ENCODE measurements at regions not wholly inside any gene's neighbourhood (a gene's known extent, or its start where the extent isn't known, plus 50 kb on each side); places are given as distances from the start of the nearest gene placed in this dataset.

DNA sequence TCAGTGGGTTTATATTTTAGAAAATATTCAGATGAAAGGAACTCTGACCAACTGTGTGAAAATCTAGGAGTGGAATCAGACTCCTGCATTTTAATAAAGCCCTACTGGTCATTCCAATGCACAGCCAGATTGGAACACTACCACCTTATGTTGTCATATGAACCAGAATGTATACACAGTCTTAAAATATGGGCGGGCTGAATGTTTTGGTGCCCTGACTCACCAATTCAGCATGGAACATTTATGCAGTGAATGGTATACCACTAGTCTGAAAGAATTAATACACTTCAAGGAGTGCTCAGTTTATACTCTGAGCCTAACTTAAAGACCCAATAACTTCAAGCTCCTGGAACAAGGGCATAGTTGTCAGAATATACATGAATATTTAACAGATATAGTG is 280.9 kb upstream of the TCF4 start:
- Mint-ChIP-seq H3K9me3 (ENCODE audit: low read depth) (no peaks in the 10 kb centered on the region), H3K36me3 (ENCODE audit: low read depth) (no peaks in the 10 kb centered on the region), H3K4me1 (ENCODE audit: low read depth) (peaks cover 32% of the 10 kb centered on the region), H3K27ac (ENCODE audit: unreplicated experiment) (peak overlapping the region; percentile 1), H3K4me3 (ENCODE audit: unreplicated experiment) (no peak overlapping the region), H3K27me3 (ENCODE audit: low read depth) (no peaks in the 10 kb centered on the region)
- DNase-seq (ENCODE audit: low spot score): no peak
- TF ChIP-seq, protein P1, sequence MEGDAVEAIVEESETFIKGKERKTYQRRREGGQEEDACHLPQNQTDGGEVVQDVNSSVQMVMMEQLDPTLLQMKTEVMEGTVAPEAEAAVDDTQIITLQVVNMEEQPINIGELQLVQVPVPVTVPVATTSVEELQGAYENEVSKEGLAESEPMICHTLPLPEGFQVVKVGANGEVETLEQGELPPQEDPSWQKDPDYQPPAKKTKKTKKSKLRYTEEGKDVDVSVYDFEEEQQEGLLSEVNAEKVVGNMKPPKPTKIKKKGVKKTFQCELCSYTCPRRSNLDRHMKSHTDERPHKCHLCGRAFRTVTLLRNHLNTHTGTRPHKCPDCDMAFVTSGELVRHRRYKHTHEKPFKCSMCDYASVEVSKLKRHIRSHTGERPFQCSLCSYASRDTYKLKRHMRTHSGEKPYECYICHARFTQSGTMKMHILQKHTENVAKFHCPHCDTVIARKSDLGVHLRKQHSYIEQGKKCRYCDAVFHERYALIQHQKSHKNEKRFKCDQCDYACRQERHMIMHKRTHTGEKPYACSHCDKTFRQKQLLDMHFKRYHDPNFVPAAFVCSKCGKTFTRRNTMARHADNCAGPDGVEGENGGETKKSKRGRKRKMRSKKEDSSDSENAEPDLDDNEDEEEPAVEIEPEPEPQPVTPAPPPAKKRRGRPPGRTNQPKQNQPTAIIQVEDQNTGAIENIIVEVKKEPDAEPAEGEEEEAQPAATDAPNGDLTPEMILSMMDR (IDR thresholded peaks at IDR 0.05): peak; percentile 13

DNA sequence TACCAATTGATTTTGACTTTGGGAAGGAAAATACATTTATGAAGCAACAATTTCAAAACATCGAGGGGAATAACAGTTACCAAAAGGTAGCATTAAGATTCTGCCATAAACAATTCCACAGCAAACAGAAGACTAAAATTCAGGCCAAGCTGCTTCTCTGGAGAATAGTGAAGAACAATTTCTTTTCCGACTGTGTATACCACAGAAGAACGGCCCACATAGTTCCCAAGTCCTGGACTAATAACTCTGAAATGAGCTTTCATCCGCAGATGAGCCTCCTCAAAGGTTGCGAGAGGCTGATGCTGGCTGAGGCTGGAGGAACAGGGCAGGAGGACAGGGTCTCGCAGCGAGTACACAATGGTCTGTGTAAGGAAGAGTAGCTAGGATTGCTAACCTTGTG is 278.9 kb upstream of the TCF4 start:
- no peak overlapping the region for H3K4me3 Mint-ChIP-seq (ENCODE audit: unreplicated experiment)
- H3K27ac Mint-ChIP-seq (ENCODE audit: unreplicated experiment): no peak overlapping the region
- no peak for DNase-seq (ENCODE audit: low spot score)
- TF ChIP-seq, protein P1 (IDR thresholded peaks at IDR 0.05): no peak
- H3K27me3 Mint-ChIP-seq (ENCODE audit: low read depth): no peaks in the 10 kb centered on the region
- no peaks in the 10 kb centered on the region for H3K36me3 Mint-ChIP-seq (ENCODE audit: low read depth)
- peaks cover 34% of the 10 kb centered on the region for H3K4me1 Mint-ChIP-seq (ENCODE audit: low read depth)
- no peaks in the 10 kb centered on the region for H3K9me3 Mint-ChIP-seq (ENCODE audit: low read depth)

DNA sequence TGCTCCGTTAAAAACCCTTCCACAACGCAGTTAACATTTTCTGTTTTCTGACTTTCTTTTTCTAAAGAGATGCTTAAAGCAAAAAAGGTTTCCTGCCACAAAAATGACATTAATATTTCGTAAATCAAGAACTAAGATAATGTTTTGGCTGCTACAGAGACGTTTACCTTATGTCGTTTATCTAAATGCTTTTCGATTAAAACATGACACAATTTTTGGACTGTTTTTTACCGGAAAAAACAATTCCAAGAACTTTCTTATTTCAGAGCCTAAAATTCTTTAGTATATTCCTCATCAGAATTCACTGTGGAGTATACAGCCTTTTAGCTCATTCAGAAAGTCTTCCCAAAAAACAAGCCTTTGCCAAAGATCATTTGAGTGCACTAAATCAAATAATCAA is 278.0 kb upstream of the TCF4 start:
- DNase-seq (ENCODE audit: low spot score): no peak
- TF ChIP-seq, protein P1 (IDR thresholded peaks at IDR 0.05): no peak
- Mint-ChIP-seq H3K27ac (ENCODE audit: unreplicated experiment) (no peak overlapping the region), H3K4me1 (ENCODE audit: low read depth) (peaks cover 34% of the 10 kb centered on the region), H3K9me3 (ENCODE audit: low read depth) (no peaks in the 10 kb centered on the region), H3K36me3 (ENCODE audit: low read depth) (no peaks in the 10 kb centered on the region), H3K4me3 (ENCODE audit: unreplicated experiment) (no peak overlapping the region), H3K27me3 (ENCODE audit: low read depth) (no peaks in the 10 kb centered on the region)

DNA sequence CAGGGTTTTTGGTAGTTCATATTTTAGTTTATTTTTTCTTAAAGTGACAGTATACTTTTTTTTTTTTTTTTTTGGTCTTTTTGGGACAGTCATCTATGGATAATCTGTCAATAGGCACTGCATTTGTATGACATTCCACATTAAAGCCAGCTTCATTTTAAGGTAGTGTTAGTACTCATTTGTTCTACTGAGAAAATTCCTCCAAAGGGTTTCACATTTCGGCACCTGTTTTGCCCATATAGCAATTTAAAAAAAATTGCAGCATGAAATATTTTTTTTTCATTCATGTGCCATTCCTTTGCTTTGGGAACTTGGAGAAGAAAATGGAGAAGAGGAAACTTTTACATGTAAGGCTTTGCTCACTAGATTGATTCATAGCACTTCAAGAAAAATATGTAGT is 276.3 kb upstream of the TCF4 start:
- TF ChIP-seq, protein P1 (IDR thresholded peaks at IDR 0.05): no peak
- Mint-ChIP-seq H3K4me1 (ENCODE audit: low read depth) (peaks cover 24% of the 10 kb centered on the region), H3K9me3 (ENCODE audit: low read depth) (no peaks in the 10 kb centered on the region), H3K36me3 (ENCODE audit: low read depth) (no peaks in the 10 kb centered on the region), H3K27me3 (ENCODE audit: low read depth) (no peaks in the 10 kb centered on the region), H3K27ac (ENCODE audit: unreplicated experiment) (no peak overlapping the region), H3K4me3 (ENCODE audit: unreplicated experiment) (no peak overlapping the region)
- DNase-seq (ENCODE audit: low spot score): no peak

DNA sequence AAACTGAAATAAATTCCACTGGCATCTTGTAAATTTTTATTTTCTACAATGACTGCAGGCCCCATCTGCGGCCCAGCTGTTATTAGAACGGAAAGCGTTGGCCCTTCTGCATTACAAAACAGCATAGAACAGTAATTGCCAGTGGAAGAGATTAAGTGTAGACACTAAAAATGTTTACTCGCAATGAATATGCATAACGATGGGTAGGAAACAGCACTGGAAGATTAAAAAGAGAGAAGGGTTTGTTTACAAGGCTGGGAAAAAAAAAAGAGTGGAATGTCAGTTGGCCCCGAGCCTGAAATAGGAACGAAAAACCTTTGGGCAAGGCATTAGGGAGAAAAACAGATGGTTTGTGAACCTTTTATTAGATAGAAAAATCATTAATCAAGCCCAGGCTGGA is 275.9 kb upstream of the TCF4 start:
- H3K4me3 Mint-ChIP-seq (ENCODE audit: unreplicated experiment): no peak overlapping the region
- DNase-seq (ENCODE audit: low spot score): no peak
- no peak overlapping the region for H3K27ac Mint-ChIP-seq (ENCODE audit: unreplicated experiment)
- no peaks in the 10 kb centered on the region for H3K27me3 Mint-ChIP-seq (ENCODE audit: low read depth)
- TF ChIP-seq, protein P1 (IDR thresholded peaks at IDR 0.05): no peak
- no peaks in the 10 kb centered on the region for H3K9me3 Mint-ChIP-seq (ENCODE audit: low read depth)
- H3K36me3 Mint-ChIP-seq (ENCODE audit: low read depth): no peaks in the 10 kb centered on the region
- H3K4me1 Mint-ChIP-seq (ENCODE audit: low read depth): peaks cover 24% of the 10 kb centered on the region
